GM20000 (cell line): ENCODE measurements at regions not wholly inside any gene's neighbourhood (a gene's known extent, or its start where the extent isn't known, plus 50 kb on each side); places are given as distances from the start of the nearest gene placed in this dataset.

Experiments
- DNase-seq: peaks from one replicate; pipeline ENCODE4 v3.0.0; 2012; ENCODE audit warnings: low spot score
- TF ChIP-seq, protein P1 (sequence below): IDR thresholded peaks from 2 replicates; pipeline ENCODE4 v1.5.1; 2012; ENCODE audit warnings: mild to moderate bottlenecking, control low read depth; ENCODE audit errors: extremely low read depth, missing control alignments

DNA sequence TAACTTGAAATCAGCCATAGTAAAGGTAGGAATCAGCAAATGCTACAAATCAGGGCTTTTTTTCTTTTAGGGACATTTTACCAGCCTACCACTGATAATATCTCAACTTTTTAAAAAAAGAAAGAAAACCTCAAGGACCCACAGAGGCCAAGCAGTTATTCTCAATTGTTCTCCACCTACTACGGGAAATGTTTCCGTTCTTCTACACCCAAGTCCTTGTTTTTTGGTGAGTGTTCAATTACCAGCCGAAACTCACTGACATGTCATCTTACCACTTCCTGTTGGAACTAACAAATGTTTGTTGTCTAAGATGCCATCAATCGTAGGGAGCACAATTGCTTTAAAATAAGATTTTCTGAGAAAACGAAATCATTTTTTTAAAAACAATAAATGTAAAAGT lies 50.2 kb upstream of the CDK1 start:
- TF ChIP-seq, protein P1, sequence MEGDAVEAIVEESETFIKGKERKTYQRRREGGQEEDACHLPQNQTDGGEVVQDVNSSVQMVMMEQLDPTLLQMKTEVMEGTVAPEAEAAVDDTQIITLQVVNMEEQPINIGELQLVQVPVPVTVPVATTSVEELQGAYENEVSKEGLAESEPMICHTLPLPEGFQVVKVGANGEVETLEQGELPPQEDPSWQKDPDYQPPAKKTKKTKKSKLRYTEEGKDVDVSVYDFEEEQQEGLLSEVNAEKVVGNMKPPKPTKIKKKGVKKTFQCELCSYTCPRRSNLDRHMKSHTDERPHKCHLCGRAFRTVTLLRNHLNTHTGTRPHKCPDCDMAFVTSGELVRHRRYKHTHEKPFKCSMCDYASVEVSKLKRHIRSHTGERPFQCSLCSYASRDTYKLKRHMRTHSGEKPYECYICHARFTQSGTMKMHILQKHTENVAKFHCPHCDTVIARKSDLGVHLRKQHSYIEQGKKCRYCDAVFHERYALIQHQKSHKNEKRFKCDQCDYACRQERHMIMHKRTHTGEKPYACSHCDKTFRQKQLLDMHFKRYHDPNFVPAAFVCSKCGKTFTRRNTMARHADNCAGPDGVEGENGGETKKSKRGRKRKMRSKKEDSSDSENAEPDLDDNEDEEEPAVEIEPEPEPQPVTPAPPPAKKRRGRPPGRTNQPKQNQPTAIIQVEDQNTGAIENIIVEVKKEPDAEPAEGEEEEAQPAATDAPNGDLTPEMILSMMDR = no peak
- no peak for DNase-seq

DNA sequence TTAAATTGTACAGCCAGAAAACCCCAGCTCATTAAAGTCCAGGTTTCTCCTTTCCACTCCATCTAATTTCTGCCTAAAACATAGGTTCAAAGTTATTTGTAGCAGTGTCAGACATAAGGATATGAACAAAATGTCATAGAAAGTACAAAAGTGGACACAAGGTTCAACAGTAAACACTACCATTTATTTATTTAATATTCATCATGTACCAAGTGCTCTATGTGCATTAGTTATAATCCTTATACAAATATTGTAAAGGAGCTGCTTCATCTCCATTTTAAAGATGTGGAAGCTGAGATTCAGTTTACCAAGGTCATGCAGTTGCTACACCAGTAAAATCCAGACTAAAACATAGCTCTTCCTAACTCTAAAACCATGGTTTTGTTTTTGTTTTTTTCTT lies 52.0 kb upstream of the CDK1 start:
- TF ChIP-seq, protein P1 = no peak
- no peak for DNase-seq

DNA sequence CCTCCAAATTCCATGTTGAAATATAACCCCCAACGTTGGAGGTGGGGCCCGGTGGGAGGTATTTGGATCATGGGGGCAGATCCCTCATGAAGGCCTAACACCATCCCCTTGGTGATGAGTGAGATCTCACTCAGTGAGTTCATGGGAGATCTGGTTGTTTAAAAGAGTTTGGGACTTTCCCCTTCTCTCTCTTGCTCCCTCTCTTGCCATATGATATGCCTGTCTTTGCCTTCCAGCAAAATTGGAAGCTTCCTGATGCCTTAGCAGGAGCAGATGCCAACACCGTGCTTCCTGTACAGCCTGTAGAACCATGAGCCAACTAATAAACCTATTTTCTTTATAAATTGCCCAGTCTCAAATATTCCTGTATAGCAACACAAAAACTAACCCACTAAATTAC lies 55.7 kb upstream of the CDK1 start:
- no peak for DNase-seq
- TF ChIP-seq, protein P1 = no peak

DNA sequence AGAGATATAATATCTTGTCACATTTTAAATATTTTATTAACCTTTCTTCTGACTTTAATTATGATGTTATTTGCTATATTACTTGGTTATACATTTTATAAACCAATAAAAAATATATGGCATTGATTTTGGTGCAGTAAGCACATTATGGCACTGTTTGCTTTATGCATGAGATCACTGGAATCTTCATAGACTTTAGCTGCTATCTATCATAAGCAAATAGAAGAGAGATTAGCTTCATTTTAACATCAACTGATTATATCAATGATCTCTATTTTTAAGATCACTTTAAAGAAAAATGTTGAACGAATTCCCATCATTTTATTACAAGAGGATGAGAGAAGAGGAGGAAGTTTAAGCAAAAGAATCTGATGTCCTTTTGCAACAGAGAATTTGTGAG lies 58.6 kb upstream of the CDK1 start:
- TF ChIP-seq, protein P1 = no peak
- no peak for DNase-seq

DNA sequence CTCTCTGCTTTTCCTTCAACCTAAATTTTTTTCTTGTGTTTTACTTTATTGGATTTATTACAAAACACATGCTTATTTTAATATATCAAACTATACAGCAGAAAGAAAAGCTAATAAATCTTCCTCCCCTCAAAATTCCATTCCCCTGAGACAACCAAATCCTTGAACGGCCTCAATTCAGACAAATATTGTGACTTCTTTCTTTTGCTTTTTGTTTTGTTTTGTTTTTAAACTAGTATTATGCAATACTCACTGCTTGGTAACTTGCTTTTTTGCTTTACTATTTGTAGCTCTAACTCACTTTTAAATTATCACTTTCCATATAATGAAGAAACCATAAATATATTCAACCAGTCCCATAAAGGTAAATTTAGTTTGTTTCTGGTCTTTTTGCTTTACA lies 59.4 kb upstream of the CDK1 start:
- TF ChIP-seq, protein P1 = no peak
- DNase-seq = no peak

DNA sequence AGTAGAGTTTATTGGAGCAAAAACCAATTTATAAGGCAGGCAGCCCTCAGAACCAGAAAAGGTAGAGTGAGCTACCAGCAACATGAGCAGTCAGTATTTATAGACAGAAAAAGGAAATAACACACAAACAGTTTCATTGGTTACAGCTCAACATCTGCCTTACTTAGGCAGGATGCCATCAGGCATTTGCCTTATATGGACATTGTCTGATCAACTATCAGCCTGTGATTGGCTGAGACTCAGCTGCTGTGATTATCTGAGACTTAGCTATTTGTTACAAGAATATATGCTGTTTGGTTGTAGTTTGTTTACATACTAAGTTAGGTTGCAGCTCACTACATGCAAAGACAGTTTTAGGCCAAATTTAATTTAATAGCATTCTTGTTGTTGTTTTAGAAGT lies 60.4 kb upstream of the CDK1 start:
- TF ChIP-seq, protein P1 = no peak
- DNase-seq = no peak

DNA sequence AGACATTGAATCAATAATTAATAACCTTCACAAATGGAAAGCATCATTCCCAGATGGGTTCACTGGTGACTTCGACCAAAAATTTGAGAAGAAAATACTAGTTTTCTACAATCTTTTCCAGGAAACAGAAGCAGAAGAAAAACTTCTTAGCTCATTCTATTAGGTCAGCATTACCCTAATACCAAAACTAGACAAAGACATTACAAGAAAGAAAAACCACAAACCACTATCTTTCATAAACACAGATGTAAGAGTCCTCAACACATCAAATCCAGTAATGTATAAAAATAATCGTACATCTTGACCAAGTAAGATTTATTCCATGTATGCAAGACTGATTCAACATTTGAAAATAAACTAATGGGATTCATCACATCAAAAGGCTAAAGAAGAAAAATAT lies 64.0 kb upstream of the CDK1 start:
- TF ChIP-seq, protein P1 = no peak
- DNase-seq = no peak
